ENCODE measurements at regions not wholly inside any gene's neighbourhood (a gene's known extent, or its start where the extent isn't known, plus 50 kb on each side); places are given as distances from the start of the nearest gene placed in this dataset.

DNA sequence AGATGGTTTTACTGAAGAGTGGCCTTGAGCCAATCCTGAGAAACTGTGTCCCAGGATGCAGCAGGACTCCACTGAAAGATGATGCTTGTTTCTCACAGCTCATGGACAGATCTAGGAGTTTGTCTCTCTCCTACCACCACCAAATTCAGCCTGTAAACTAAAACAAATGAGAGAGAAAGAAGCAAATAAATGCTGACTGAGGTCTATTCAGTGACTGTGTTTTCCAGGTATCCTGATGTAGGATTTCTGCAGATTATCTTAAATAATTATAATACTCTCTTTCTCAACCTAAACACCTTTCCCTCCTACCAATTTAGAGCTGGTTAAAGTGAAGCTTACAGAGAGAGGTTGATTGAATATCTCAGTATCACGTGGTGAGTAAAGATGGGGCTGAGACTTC lies 599.6 kb upstream of the LCORL start:
- ChIA-PET POLR2A (no interaction called here), CTCF (no interaction called here)
- Histone ChIP-seq H3K9ac (no peak overlapping the region), H3K9me2 (no peaks in the 10 kb centered on the region), H3K36me3 (replicated peaks in 1 of 2; ENCODE audit: control insufficient read depth in 1 of 2, insufficient read depth in 2 of 2, low read length in 1 of 2) (no peaks in the 10 kb centered on the region), H3F3A (replicated peaks; ENCODE audit: insufficient read depth) (no peaks in the 10 kb centered on the region), H3K4me3 (ENCODE audit: low read depth in 2 of 2, low read length in 1 of 2) (no peak overlapping the region), H3K27me3 (ENCODE audit: insufficient read depth) (no peaks in the 10 kb centered on the region), H3K27ac (ENCODE audit: low read depth in 2 of 2, low read length in 1 of 2) (no peak overlapping the region), H3K9me3 (no peaks in the 10 kb centered on the region), H3K4me1 (ENCODE audit: control insufficient read depth in 1 of 2, insufficient read depth in 2 of 2, low read depth in 1 of 2, low read length in 1 of 2) (no peaks in the 10 kb centered on the region), H4K20me1 (ENCODE audit: insufficient read depth) (no peaks in the 10 kb centered on the region), H2AFZ (ENCODE audit: low read depth) (no peak overlapping the region), H3K79me2 (ENCODE audit: insufficient read depth) (no peaks in the 10 kb centered on the region), H3K4me2 (no peak overlapping the region)
- TF ChIP-seq, protein P1, sequence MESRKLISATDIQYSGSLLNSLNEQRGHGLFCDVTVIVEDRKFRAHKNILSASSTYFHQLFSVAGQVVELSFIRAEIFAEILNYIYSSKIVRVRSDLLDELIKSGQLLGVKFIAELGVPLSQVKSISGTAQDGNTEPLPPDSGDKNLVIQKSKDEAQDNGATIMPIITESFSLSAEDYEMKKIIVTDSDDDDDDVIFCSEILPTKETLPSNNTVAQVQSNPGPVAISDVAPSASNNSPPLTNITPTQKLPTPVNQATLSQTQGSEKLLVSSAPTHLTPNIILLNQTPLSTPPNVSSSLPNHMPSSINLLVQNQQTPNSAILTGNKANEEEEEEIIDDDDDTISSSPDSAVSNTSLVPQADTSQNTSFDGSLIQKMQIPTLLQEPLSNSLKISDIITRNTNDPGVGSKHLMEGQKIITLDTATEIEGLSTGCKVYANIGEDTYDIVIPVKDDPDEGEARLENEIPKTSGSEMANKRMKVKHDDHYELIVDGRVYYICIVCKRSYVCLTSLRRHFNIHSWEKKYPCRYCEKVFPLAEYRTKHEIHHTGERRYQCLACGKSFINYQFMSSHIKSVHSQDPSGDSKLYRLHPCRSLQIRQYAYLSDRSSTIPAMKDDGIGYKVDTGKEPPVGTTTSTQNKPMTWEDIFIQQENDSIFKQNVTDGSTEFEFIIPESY (IDR thresholded peaks at IDR 0.05; ENCODE audit: borderline replicate concordance, low read depth), result no peak
- TF ChIP-seq CHD2 (IDR thresholded peaks at IDR 0.05; ENCODE audit: low read length, partially characterized antibody), result no peak
- no peak for TF ChIP-seq TEAD4 (IDR thresholded peaks at IDR 0.05; ENCODE audit: borderline replicate concordance, insufficient read depth)
- no peak for TF ChIP-seq EZH2phosphoT487 (IDR thresholded peaks at IDR 0.05; ENCODE audit: borderline replicate concordance, low read depth)
- TF ChIP-seq MAX (IDR thresholded peaks at IDR 0.05; ENCODE audit: low read depth), result no peak
- no peak for TF ChIP-seq NFIC (IDR thresholded peaks at IDR 0.05; ENCODE audit: borderline replicate concordance)
- TF ChIP-seq TAF1 (IDR thresholded peaks at IDR 0.05; ENCODE audit: borderline replicate concordance, low read depth, low read length), result no peak
- TF ChIP-seq CTCF (IDR thresholded peaks at IDR 0.05), result no peak
- TF ChIP-seq GABPA (IDR thresholded peaks at IDR 0.05; ENCODE audit: low read depth), result no peak
- no peak for TF ChIP-seq USF1 (IDR thresholded peaks at IDR 0.05; ENCODE audit: borderline replicate concordance, low read depth)
- TF ChIP-seq NRF1 (IDR thresholded peaks at IDR 0.05; ENCODE audit: low read depth, low read length), result no peak
- TF ChIP-seq, protein P2, sequence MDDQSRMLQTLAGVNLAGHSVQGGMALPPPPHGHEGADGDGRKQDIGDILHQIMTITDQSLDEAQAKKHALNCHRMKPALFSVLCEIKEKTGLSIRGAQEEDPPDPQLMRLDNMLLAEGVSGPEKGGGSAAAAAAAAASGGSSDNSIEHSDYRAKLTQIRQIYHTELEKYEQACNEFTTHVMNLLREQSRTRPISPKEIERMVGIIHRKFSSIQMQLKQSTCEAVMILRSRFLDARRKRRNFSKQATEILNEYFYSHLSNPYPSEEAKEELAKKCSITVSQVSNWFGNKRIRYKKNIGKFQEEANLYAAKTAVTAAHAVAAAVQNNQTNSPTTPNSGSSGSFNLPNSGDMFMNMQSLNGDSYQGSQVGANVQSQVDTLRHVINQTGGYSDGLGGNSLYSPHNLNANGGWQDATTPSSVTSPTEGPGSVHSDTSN (IDR thresholded peaks at IDR 0.05), result no peak
- no peak for TF ChIP-seq FOXJ3 (CRISPR knock-in tag; IDR thresholded peaks at IDR 0.05)
- no peak for TF ChIP-seq ELF1 (IDR thresholded peaks at IDR 0.05)
- TF ChIP-seq RXRA (IDR thresholded peaks at IDR 0.05; ENCODE audit: borderline replicate concordance, low read depth), result no peak
- no peak for DNase-seq
- 0% methylated on average over 1 of the region's 1 CpG for WGBS (ENCODE audit: low lambda C conversion rate)

All from SK-N-SH (cell line).